GM21447 (cell line): ENCODE measurements at regions not wholly inside any gene's neighbourhood (a gene's known extent, or its start where the extent isn't known, plus 50 kb on each side); places are given as distances from the start of the nearest gene placed in this dataset.
"Not testable (repeated sequence)": the region's sequence is repeated elsewhere in the genome, so short reads cannot be mapped to it uniquely, and the experiment has no call there.

Experiments
- ATAC-seq: cut with Tn5 transposase; IDR thresholded peaks from one replicate; pipeline ENCODE4 v1.9.1; 2021; ENCODE audit not compliant: unreplicated experiment

DNA sequence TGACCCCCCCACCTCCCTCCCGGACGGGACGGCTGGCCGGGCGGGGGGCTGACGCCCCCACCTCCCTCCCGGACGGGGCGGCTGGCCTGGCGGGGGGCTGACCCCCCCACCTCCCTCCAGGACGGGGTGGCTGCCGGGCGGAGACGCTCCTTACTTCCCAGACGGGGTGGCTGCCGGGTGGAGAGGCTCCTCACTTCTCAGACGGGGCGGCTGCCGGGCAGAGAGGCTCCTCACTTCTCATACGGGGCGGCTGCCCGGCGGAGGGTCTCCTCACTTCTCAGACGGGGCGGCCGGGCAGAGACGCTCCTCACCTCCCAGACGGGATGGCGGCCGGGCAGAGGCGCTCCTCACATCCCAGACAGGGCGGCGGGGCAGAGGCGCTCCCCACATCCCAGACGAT lies 84.7 kb downstream of the OR2B2 start:
- not testable (repeated sequence) for ATAC-seq

DNA sequence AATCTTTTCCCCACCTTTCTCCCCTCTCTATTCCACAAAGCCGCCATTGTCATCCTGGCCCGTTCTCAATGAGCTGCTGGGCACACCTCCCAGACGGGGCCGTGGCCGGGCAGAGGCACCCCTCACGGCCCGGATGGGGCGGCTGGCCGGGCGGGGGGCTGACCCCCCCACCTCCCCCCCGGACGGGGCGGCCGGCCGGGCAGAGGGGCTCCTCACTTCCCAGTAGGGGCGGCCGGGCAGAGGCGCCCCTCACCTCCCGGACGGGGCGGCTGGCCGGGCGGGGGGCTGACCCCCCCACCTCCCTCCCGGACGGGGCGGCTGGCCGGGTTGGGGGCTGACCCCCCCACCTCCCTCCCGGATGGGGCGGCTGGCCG lies 85.6 kb downstream of the OR2B2 start:
- not testable (repeated sequence) for ATAC-seq

DNA sequence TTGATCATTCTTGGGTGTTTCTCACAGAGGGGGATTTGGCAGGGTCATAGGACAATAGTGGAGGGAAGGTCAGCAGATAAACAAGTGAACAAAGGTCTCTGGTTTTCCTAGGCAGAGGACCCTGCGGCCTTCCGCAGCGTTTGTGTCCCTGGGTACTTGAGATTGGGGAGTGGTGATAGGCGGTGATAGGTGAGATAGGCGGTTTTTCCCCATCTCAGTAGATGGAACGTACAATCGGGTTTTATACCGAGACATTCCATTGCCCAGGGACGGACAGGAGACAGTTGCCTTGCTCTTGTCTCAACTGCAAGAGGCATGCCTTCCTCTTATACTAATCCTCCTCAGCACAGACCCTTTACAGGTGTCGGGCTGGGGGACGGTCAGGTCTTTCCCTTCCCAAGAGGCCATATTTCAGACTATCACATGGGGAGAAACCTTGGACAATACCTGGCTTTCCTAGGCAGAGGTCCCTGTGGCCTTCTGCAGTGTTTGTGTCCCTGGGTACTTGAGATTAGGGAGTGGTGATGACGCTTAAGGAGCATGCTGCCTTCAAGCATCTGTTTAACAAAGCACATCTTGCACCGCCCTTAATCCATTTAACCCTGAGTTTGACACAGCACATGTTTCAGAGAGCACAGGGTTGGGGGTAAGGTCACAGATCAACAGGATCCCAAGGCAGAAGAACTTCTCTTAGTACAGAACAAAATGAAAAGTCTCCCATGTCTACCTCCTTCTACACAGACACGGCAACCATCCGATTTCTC lies 86.2 kb downstream of the OR2B2 start:
- ATAC-seq = not testable (repeated sequence)

DNA sequence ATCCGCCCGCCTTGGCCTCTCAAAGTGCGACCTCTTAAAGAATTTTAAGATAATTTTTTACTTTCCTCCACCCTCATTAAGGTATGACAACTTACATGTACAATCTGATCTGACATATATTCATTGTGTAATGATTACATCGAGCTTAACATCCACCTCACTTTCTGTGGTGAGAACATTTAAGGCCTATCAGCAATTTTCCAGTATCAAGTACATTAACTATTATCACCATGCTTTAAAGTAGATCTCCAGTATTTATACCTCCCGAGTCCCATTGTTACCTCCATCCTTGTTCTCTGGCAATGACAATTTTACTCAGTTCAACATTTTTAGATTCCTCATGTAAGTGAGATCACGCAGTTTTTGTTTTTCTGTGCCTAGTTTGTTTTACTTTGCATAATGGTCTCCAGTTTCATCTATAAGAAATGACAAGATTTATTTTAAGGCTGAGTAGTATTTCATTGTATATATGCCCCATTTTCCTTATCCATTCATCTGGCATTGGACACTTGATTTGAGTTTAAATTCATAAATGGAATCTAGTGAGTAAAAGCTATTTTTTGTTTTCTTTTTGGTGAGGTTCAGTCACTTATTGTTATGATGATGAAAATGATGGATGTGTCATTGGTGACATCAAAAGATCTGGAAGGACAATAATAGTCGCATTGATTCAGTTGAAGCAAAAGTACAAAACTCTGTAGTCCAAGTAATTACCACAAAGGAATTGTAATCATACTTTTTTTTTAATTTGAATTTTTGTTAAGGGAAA lies 87.0 kb downstream of the OR2B2 start:
- no peak for ATAC-seq

DNA sequence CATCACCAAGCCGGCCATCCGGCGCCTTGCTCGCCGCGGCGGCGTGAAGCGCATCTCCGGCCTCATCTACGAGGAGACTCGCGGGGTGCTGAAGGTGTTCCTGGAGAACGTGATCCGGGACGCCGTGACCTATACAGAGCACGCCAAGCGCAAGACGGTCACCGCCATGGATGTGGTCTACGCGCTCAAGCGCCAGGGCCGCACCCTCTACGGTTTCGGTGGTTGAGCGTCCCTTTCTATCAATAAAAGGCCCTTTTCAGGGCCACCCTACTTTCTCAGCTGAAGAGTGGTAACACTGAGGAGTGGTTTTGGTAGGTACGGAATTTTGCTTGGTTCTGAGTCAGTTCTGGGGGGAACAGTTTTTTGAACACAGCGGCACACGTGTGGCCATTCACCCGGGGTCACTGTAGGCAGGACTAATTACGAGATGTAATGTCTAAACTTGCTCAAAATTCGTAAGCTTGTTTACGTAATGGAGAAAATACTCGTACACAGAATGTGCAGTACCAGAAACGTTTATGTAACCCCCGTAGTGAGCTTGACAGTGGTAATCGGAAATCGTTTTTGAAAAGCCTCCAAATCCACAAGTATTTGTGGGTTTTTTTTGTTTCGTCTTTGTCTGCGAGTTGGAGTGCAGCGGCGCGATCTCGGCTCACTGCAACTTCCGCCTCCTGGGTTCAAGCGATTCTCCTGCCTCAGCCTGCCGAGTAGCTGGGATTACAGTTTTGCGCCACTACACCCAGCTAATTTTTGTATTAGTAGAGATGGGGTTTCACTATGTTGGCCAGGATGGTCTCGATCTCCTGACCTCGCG lies 87.8 kb downstream of the OR2B2 start:
- peak; percentile 51 for ATAC-seq

DNA sequence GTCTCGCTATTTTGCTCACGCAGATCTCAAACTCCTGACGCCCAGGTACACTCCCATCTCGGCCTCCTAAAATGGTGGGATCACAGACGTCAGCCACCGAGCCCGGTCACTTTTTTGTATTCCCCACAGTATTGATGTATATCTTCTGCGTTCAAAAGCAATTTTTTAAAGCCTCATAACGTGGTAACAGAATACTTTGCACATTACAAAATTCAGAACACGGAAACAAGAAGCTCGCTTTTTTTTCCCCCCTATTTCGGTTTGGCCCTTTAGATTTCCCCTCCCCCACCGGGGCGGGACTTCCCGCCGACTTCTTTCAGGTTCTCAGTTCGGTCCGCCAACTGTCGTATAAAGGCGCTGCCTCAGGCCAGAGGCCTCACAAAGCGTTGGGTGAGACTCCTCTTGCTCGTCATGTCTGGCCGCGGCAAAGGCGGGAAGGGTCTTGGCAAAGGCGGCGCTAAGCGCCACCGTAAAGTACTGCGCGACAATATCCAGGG lies 88.4 kb downstream of the OR2B2 start:
- peak; percentile 79 for ATAC-seq

DNA sequence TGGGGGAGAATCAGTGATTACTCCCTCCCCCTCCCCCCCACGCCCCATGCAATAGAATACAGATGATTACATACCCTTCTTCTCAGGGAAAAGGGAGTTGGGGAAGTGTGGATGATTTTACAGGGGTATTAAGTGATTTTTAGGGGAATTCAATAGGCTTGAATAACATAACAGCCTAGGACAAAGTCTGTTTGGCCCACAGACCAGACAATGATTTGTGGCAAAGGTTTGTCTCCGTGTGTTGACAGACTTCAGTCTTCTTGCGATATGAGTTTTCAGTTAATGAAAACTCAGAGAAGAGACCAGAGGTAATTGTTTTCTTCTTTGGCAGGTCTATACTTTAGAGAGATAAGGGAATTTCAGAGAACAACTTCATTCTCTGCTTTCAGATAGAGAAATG lies 95.3 kb downstream of the OR2B2 start:
- no peak for ATAC-seq

DNA sequence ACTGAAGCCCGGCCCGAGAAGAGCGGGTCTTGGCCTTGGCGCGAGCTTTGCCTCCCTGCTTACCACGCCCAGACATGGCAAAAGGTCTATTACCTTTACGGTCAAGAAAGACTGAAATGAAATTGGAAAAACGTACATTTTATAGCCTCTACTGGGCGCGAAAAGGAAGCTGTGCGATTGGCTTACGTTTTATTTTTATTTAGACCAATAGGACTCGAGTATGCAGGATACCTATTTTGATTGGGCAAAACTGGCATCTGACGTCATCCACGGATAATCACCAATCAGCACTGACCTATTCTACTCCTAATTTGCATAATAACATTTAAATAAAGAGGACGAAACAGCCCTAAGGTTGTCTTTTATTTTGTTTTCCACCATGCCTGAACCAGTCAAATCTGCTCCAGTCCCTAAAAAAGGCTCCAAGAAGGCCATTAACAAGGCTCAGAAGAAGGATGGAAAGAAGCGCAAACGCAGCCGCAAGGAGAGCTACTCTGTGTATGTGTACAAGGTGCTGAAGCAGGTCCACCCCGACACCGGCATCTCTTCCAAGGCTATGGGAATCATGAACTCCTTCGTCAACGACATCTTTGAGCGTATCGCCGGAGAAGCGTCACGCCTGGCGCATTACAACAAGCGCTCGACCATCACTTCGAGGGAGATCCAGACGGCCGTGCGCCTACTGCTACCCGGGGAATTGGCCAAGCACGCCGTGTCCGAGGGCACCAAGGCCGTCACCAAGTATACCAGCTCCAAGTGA lies 97.4 kb downstream of the OR2B2 start:
- peak; percentile 48 for ATAC-seq

DNA sequence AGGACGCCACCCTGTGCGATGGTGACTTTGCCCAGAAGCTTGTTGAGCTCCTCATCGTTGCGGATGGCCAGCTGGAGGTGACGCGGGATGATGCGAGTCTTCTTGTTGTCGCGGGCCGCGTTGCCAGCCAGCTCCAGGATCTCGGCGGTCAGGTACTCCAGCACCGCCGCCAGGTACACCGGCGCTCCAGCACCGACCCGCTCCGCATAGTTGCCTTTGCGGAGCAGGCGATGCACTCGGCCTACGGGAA lies 97.9 kb downstream of the OR2B2 start:
- ATAC-seq = not testable (repeated sequence)

DNA sequence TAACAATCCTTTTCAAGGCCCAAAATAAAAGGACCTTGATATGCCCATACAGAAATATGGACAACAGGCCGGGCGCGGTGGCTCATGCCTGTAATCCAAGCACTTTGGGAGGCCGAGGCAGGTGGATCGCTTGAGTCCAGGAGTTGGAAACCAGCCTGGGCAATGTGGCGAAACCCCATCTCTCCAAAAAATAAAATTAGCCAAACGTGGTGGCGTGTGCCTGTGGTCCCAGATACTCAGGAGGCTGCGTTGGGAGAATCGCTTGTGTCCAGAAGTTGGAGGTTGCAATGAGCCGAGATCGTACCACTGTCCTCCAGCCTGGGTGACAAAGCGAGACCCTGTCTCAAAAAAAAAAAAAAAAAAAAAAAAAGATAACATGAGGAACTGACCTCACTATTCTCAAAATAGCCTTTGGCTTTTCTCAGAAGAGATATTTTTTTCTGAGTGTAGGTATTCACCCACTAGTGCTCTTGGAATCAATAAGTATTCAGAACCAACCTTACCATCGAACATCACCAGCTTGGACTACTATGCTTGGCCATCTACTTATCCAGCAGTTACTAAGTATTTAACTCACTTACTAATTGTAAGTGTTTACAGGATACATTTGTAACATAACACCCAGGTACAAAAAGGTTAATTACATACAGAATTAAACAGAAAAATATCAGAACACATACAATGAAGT lies 99.2 kb downstream of the OR2B2 start:
- ATAC-seq = no peak

DNA sequence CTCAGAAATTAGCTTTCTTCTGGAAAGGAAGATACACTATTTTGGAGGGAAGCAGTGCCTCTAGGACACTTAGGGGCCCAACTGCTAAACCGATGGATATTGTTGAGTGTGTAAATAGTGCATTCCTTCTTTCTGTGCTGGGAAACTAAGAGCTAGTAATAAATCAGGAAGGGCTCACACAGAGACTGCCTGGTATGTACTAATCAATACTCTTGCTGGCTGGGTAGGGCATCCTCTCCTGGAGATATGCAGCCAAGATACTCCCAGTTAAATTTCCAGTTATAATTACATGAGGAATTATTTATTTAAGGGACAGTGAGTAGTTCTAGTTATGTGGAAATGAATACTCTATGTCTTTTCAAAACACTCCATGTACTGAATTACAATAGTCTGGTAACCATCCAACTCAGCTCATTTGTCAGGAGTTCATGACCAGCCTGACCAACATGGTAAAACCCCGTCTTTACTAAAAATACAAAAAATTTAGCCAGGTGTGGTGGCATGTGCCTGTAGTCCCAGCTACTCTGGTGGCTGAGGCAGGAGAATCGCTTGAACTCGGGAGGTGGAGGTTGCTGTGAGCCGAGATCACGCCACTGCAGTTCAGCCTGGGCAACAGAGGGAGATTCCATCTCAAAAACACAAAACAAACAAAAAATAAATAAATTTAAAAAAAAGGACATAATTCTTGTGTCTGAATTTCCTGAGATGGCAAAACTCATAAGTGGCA lies 100.0 kb downstream of the OR2B2 start:
- no peak for ATAC-seq

DNA sequence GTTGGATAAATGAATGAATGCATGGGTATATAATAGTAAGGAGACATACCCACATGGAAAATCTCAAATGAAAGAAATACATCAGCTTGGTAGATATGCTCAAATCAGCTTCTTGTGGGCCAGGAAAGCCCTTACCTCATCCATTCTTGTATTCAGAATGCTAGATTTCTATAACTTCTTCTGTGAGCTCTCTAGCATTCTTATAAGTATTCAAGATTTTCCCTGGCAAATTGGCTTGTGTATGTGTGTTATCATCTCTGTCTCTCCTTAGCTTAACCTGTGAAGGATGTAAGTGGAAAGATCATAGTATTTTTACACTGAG lies 100.8 kb downstream of the OR2B2 start:
- ATAC-seq = no peak

DNA sequence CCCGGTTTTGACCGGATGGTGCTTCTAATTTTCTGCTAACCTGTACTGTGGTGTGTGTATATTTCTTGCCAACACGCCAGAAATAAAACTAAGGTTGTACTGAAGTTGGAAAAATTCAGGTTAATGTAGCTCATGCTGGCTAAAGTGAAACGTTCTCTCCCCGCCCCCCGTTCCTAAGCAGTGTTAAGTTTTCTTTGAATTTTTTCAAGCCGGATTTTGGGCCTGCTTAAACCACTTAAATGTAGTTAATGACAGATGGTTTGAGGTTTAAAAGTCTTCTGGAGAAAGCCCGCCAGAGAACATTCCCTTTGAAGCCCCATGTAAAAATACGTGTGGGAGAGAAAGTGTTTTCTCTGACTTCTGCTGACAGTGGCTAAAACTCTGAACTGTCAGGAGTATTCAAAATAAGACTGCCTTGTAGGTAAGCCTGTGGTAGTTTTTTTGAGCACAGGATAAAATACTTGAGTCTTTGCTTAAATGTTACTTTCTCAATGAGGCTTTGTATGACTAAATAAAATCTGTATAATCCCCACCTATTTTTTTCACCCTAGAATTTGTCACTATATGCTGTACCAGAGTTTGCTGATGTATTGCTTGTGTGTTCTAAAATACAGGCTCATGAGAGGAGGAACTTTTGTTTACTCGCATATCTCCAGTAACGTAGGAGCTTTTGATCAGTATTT lies 101.3 kb downstream of the OR2B2 start:
- no peak for ATAC-seq

DNA sequence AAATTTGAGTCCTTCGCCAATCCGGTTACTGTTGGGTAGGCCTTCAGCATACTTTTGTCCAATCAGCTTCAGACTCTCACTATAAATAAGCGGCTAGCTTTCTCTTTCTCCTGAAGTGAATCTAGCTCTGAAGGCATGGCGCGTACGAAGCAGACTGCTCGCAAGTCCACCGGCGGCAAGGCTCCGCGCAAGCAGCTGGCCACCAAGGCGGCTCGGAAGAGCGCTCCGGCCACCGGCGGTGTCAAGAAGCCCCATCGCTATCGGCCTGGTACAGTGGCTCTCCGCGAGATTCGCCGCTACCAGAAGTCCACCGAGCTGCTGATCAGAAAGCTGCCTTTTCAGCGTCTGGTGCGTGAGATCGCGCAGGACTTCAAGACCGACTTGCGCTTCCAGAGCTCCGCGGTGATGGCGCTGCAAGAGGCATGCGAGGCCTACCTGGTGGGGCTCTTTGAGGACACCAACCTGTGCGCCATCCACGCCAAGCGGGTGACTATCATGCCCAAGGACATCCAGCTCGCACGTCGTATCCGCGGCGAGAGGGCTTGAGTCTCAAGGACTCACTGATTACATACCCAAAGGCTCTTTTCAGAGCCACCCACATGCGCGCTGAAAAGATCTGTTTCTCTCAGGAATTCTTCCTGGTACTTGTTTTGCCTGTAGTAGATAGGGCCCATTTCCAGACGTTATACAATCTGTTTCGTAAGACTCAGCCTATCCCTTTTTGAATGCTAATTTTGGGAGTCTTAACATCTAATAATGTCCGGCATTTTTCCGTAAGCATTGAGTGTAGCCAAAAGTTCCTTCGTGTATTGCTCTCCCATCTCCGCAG lies 102.0 kb downstream of the OR2B2 start:
- ATAC-seq = peak; percentile 26

DNA sequence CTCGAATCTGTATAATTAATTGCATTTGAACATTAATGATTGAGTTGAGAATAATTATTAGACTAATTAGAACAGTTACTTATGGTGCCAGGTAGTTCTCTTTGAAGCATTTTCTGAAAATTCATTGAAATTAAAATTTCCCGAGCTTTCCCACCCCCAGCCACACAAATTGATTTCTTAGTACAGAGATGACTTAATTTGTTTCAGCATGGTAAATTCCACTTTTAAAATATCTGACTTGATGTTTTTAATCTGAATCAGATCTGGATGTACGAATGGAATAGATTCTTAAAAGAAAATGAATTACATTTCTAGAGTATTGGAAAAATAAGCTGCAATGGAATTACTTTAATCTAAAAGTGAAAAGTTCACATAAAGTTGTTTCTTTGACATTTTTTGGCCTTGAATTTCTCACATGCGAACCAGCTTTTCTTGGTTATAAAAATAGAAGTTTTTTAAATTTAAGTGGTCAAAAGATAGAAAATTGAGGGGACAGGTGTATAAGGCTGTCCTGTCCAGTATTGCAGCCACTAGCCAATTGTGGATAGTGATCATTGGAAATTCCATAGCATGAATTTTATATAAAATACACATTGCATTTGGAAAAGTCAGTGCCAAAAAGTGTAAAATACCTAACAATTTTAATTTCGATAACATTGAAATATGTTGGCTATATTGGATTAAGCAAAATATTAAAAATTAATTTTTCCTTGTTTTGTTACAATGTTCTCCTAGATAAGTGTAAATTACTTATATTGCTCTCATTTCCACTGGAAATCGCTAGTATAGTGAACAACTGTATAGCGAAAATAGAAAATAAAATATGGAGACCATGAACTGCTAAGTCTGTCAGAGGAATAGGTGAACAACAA lies 102.9 kb downstream of the OR2B2 start:
- ATAC-seq = no peak

DNA sequence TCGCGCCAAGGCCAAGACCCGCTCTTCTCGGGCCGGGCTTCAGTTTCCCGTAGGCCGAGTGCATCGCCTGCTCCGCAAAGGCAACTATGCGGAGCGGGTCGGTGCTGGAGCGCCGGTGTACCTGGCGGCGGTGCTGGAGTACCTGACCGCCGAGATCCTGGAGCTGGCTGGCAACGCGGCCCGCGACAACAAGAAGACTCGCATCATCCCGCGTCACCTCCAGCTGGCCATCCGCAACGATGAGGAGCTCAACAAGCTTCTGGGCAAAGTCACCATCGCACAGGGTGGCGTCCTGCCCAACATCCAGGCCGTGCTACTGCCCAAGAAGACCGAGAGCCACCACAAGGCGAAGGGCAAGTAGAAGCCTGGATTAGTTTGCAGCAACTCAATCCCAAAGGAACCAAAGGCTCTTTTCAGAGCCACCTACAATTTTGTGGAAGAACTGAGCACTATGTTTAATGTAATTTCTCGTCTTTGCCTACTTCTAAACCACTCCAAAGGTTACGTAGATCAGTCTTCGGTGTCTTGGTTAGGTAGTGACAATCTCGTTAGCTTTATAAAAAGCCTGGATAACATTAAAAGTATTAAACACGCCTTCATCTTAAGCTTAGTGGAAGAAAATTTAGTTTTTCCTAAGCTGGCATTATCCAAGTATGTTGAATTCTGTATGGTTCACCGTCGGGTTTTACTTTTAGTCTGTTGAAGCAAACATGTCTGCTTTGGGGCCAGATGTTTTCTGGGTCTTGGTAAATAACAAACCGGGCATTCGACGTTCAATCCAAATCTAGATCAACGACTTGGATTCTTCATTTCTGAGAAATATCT lies 103.7 kb downstream of the OR2B2 start:
- peak; percentile 3 for ATAC-seq
